C4-2B (cell line): ENCODE measurements at regions not wholly inside any gene's neighbourhood (a gene's known extent, or its start where the extent isn't known, plus 50 kb on each side); places are given as distances from the start of the nearest gene placed in this dataset.

Experiments used
- ZFX ChIP-seq: fragments of 450-650 bp; IDR thresholded peaks from 2 replicates; pipeline ENCODE4 v1.6.1; 2017
- TF ChIP-seq, protein P1 (sequence below): fragments of 450-650 bp; conservative IDR thresholded peaks from 2 replicates; pipeline ENCODE4 v1.5.1; 2017; ENCODE audit warnings: mild to moderate bottlenecking

DNA sequence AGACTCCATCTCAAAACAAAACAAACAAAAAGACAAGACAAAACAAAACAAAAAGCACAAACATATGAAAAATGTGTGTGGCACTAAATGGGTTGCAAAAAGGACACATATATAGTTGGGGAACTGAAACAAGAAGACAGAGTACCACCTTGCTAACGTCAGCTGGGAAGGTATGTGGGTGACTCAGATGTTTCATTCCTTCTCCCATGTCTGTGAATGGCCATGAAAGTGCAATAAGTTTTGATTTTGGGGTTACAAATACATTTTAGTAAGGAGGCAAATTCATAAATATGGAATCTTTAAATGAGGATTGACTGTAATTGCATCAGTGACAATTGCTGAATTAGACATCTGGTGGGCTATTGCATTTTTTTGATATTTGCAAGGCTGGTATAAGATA lies 81.6 kb upstream of the KLF4 start:
- TF ChIP-seq, protein P1, sequence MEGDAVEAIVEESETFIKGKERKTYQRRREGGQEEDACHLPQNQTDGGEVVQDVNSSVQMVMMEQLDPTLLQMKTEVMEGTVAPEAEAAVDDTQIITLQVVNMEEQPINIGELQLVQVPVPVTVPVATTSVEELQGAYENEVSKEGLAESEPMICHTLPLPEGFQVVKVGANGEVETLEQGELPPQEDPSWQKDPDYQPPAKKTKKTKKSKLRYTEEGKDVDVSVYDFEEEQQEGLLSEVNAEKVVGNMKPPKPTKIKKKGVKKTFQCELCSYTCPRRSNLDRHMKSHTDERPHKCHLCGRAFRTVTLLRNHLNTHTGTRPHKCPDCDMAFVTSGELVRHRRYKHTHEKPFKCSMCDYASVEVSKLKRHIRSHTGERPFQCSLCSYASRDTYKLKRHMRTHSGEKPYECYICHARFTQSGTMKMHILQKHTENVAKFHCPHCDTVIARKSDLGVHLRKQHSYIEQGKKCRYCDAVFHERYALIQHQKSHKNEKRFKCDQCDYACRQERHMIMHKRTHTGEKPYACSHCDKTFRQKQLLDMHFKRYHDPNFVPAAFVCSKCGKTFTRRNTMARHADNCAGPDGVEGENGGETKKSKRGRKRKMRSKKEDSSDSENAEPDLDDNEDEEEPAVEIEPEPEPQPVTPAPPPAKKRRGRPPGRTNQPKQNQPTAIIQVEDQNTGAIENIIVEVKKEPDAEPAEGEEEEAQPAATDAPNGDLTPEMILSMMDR = no peak
- TF ChIP-seq ZFX = no peak
